ENCODE measurements at regions not wholly inside any gene's neighbourhood (a gene's known extent, or its start where the extent isn't known, plus 50 kb on each side); places are given as distances from the start of the nearest gene placed in this dataset.

- H3K4me3 ChIP-seq (ENCODE audit: low read depth, low read length) = no peak overlapping the region
- no peak for TF ChIP-seq CTCF (IDR thresholded peaks at IDR 0.05; ENCODE audit: insufficient read depth, low read length, severe bottlenecking)
- no peaks in the 10 kb centered on the region for H3K36me3 ChIP-seq (ENCODE audit: control insufficient read depth, insufficient read depth, low read length)
- no peaks in the 10 kb centered on the region for H3K27me3 ChIP-seq (ENCODE audit: control insufficient read depth, insufficient read depth, low read length)
- DNase-seq (ENCODE audit: low read depth) = no peak
- no peak for FAIRE-seq
These were observed 152.3 kb upstream of the ANXA10 start for GRCh38 chr4:167939863-167940616.

- no peak for FAIRE-seq
- H3K4me3 ChIP-seq (ENCODE audit: low read depth, low read length) = no peak overlapping the region
- no peaks in the 10 kb centered on the region for H3K36me3 ChIP-seq (ENCODE audit: control insufficient read depth, insufficient read depth, low read length)
- no peak for TF ChIP-seq CTCF (IDR thresholded peaks at IDR 0.05; ENCODE audit: insufficient read depth, low read length, severe bottlenecking)
- DNase-seq (ENCODE audit: low read depth) = peak; percentile 77
- H3K27me3 ChIP-seq (ENCODE audit: control insufficient read depth, insufficient read depth, low read length) = no peaks in the 10 kb centered on the region
These were observed 148.3 kb upstream of the ANXA10 start for GRCh38 chr4:167943872-167944505.

- no peak for FAIRE-seq
- DNase-seq (ENCODE audit: low read depth) = no peak
- Histone ChIP-seq H3K36me3 (ENCODE audit: control insufficient read depth, insufficient read depth, low read length) (no peaks in the 10 kb centered on the region), H3K4me3 (ENCODE audit: low read depth, low read length) (no peak overlapping the region), H3K27me3 (ENCODE audit: control insufficient read depth, insufficient read depth, low read length) (no peaks in the 10 kb centered on the region)
- no peak for TF ChIP-seq CTCF (IDR thresholded peaks at IDR 0.05; ENCODE audit: insufficient read depth, low read length, severe bottlenecking)
These were observed 147.6 kb upstream of the ANXA10 start for GRCh38 chr4:167944721-167945120.

DNA sequence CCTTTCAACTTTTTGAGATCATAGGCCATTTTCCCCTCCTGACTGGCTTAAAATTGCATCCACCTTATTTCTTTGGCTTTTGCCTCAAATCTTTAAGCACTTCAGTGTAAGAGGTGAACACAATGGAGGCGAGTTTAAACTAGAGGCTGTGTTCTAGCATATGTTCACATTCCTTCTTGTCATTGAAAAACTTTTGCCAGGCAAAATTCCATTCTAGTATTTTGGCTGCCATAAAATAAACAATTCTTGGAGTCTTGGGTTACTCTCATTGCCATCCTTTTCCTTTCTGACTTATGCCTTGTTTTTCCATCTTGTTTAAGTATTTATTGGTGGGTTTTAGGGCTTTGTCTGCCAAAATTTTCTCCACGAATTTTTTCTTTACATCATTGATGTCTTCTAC, 137.3 kb upstream of the ANXA10 start:
- Histone ChIP-seq H3K36me3 (ENCODE audit: control insufficient read depth, insufficient read depth, low read length) (no peaks in the 10 kb centered on the region), H3K4me3 (ENCODE audit: low read depth, low read length) (no peak overlapping the region), H3K27me3 (ENCODE audit: control insufficient read depth, insufficient read depth, low read length) (no peaks in the 10 kb centered on the region)
- FAIRE-seq (no peak), DNase-seq (ENCODE audit: low read depth) (no peak)
- TF ChIP-seq CTCF (IDR thresholded peaks at IDR 0.05; ENCODE audit: insufficient read depth, low read length, severe bottlenecking) = no peak

DNA sequence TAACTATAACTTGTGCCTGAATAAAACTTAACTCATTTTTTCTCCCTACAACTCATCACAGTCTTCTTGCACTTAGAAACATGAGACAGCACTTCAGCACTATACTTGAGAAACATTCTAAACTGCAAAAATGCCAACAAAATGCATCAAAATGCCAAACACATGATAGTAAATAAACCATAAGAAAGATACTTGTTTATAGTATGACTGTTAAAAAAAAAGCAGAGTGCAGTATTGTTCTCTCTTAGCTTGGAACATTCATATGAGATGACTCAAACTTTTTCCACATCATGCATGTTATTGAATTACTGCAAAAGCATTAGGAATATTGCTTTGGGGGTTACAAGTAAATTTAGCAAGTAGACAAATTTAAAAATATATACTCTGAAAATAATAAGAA, 135.7 kb upstream of the ANXA10 start:
- H3K4me3 ChIP-seq (ENCODE audit: low read depth, low read length) = no peak overlapping the region
- H3K36me3 ChIP-seq (ENCODE audit: control insufficient read depth, insufficient read depth, low read length) = no peaks in the 10 kb centered on the region
- no peak for TF ChIP-seq CTCF (IDR thresholded peaks at IDR 0.05; ENCODE audit: insufficient read depth, low read length, severe bottlenecking)
- DNase-seq (ENCODE audit: low read depth) = peak; percentile 69
- no peak for FAIRE-seq
- no peaks in the 10 kb centered on the region for H3K27me3 ChIP-seq (ENCODE audit: control insufficient read depth, insufficient read depth, low read length)
